DOHH2 (cell line): ENCODE measurements at regions not wholly inside any gene's neighbourhood (a gene's known extent, or its start where the extent isn't known, plus 50 kb on each side); places are given as distances from the start of the nearest gene placed in this dataset.

Experiments used
- H3F3A ChIP-seq: fragments of 200-600 bp; sonication (generic), shearing (Covaris generic); 2 replicates; pipeline ENCODE4 v1.6.0; 2016; ENCODE audit warnings: antibody characterized with exemption, mild to moderate bottlenecking; ENCODE audit not compliant: control insufficient read depth, insufficient read depth
- H3K27ac ChIP-seq: fragments of 200-600 bp; sonication (generic); 2 replicates; pipeline ENCODE4 v1.5.1; 2014; ENCODE audit warnings: low read depth, mild to moderate bottlenecking, low read length, moderate library complexity
- H3K27me3 ChIP-seq: fragments of 200-600 bp; sonication (generic); 2 replicates; pipeline ENCODE4 v1.6.1; 2014; ENCODE audit warnings: mild to moderate bottlenecking, low read length, mixed read lengths; ENCODE audit not compliant: control insufficient read depth
- H3K36me3 ChIP-seq: fragments of 200-600 bp; sonication (generic); 2 replicates; pipeline ENCODE4 v1.6.1; 2014; ENCODE audit warnings: mild to moderate bottlenecking, low read length, moderate library complexity, mixed read lengths; ENCODE audit not compliant: control insufficient read depth
- H3K4me1 ChIP-seq: fragments of 200-600 bp; sonication (generic); 2 replicates; pipeline ENCODE4 v1.6.1; 2014; ENCODE audit warnings: mild to moderate bottlenecking, low read length, mixed read lengths; ENCODE audit not compliant: control insufficient read depth
- H3K4me2 ChIP-seq: fragments of 200-600 bp; sonication (generic); 2 replicates; pipeline ENCODE4 v1.6.0; 2014; ENCODE audit warnings: mild to moderate bottlenecking, low read length, moderate library complexity
- H3K4me3 ChIP-seq: fragments of 200-600 bp; sonication (generic); 2 replicates; pipeline ENCODE4 v1.5.1; 2014; ENCODE audit warnings: mild to moderate bottlenecking, low read length, mixed read lengths
- H3K79me2 ChIP-seq: fragments of 200-600 bp; sonication (generic); 2 replicates; pipeline ENCODE4 v1.6.1; 2014; ENCODE audit warnings: mild to moderate bottlenecking, low read length, mixed read lengths; ENCODE audit not compliant: control insufficient read depth
- H3K9me2 ChIP-seq: fragments of 200-600 bp; sonication (generic); replicated peaks from 2 replicates; pipeline ENCODE4 v1.6.1; 2014; ENCODE audit warnings: mild to moderate bottlenecking, low read length, mixed read lengths; ENCODE audit not compliant: control insufficient read depth
- H3K9me3 ChIP-seq: fragments of 200-600 bp; sonication (generic); 2 replicates; pipeline ENCODE4 v1.6.1; 2014; ENCODE audit warnings: antibody characterized with exemption, low read length, mixed read lengths; ENCODE audit not compliant: control insufficient read depth, insufficient read depth
- H4K20me1 ChIP-seq: fragments of 200-600 bp; sonication (generic); 2 replicates; pipeline ENCODE4 v1.6.0; 2014; ENCODE audit warnings: low read depth, mild to moderate bottlenecking, antibody characterized with exemption, low read length, moderate library complexity; ENCODE audit not compliant: control insufficient read depth, insufficient read depth
- CTCF ChIP-seq: fragments of 200-600 bp; sonication (generic); IDR thresholded peaks from one replicate; pipeline ENCODE4 v1.5.1; 2014; ENCODE audit warnings: antibody characterized with exemption, mild to moderate bottlenecking, low read depth, low read length; ENCODE audit not compliant: poor library complexity, severe bottlenecking
- EZH2phosphoT487 ChIP-seq: fragments of 200-600 bp; sonication (generic); IDR thresholded peaks from 2 replicates; pipeline ENCODE4 v1.6.1; 2017; ENCODE audit warnings: borderline replicate concordance, mild to moderate bottlenecking, antibody characterized with exemption, low read length, moderate library complexity, mixed read lengths

GRCh38 chr2:45265336-45265735, 256.1 kb upstream of the SIX2 start:
- Histone ChIP-seq H3K4me2 (no peak overlapping the region), H4K20me1 (no peaks in the 10 kb centered on the region), H3K9me3 (no peaks in the 10 kb centered on the region), H3K4me3 (no peak overlapping the region), H3K36me3 (no peaks in the 10 kb centered on the region), H3K27ac (no peak overlapping the region), H3K27me3 (peaks cover 5% of the 10 kb centered on the region), H3K79me2 (no peaks in the 10 kb centered on the region), H3F3A (no peaks in the 10 kb centered on the region), H3K9me2 (no peaks in the 10 kb centered on the region), H3K4me1 (no peaks in the 10 kb centered on the region)
- no peak for TF ChIP-seq EZH2phosphoT487
- no peak for TF ChIP-seq CTCF

GRCh38 chr2:45264227-45265225, 255.3 kb upstream of the SIX2 start:
- no peaks in the 10 kb centered on the region for H3K9me2 ChIP-seq
- H3K36me3 ChIP-seq = no peaks in the 10 kb centered on the region
- H3F3A ChIP-seq = no peaks in the 10 kb centered on the region
- no peaks in the 10 kb centered on the region for H3K79me2 ChIP-seq
- no peaks in the 10 kb centered on the region for H4K20me1 ChIP-seq
- H3K27me3 ChIP-seq = peaks cover 5% of the 10 kb centered on the region
- no peak overlapping the region for H3K4me3 ChIP-seq
- H3K27ac ChIP-seq = no peak overlapping the region
- TF ChIP-seq CTCF (no peak), EZH2phosphoT487 (no peak)
- no peak overlapping the region for H3K4me2 ChIP-seq
- H3K4me1 ChIP-seq = no peaks in the 10 kb centered on the region
- H3K9me3 ChIP-seq = no peaks in the 10 kb centered on the region

- H4K20me1 ChIP-seq = no peaks in the 10 kb centered on the region
These were observed 253.9 kb upstream of the SIX2 start for GRCh38 chr2:45263147-45263546.

More at GRCh38 chr2:45263147-45263546, 253.9 kb upstream of the SIX2 start:
- TF ChIP-seq CTCF (no peak), EZH2phosphoT487 (no peak)
- Histone ChIP-seq H3K4me2 (no peak overlapping the region), H3K4me1 (no peaks in the 10 kb centered on the region), H3K79me2 (no peaks in the 10 kb centered on the region), H3K27me3 (peaks cover 5% of the 10 kb centered on the region), H3K4me3 (no peak overlapping the region), H3K9me3 (no peaks in the 10 kb centered on the region), H3K27ac (no peak overlapping the region), H3K36me3 (no peaks in the 10 kb centered on the region), H3K9me2 (no peaks in the 10 kb centered on the region), H3F3A (no peaks in the 10 kb centered on the region)
